Mucosa of descending colon (tissue), 3 donors: ENCODE measurements at regions not wholly inside any gene's neighbourhood (a gene's known extent, or its start where the extent isn't known, plus 50 kb on each side); places are given as distances from the start of the nearest gene placed in this dataset.
"Not testable (repeated sequence)": the region's sequence is repeated elsewhere in the genome, so short reads cannot be mapped to it uniquely, and the experiment has no call there.

ENCODE experiments used
- ATAC-seq: fragments of 200-7000 bp; cut with Tn5 transposase; one replicate; pipeline ENCODE4 v1.9.1; 2020; ENCODE audit warnings: mild to moderate bottlenecking, moderate library complexity
- DNase-seq, 3 donors: peaks; one replicate each; pipeline ENCODE4 v3.0.0-alpha.2; 2020
- H3K36me3 ChIP-seq: fragments of 200-600 bp; one replicate; pipeline ENCODE4 v1.8.0; 2021; ENCODE audit warnings: low read depth, mild to moderate bottlenecking
- H3K4me1 ChIP-seq: fragments of 200-600 bp; one replicate; pipeline ENCODE4 v1.8.0; 2021; ENCODE audit warnings: low read depth, mild to moderate bottlenecking
- H3K4me3 ChIP-seq: fragments of 200-600 bp; one replicate; pipeline ENCODE4 v1.8.0; 2021; ENCODE audit warnings: mild to moderate bottlenecking
- H3K9me3 ChIP-seq: fragments of 200-600 bp; one replicate; pipeline ENCODE4 v1.8.0; 2021; ENCODE audit warnings: mild to moderate bottlenecking
- intact Hi-C, 2 donors: fragments of 100-400 bp; cut with DNase I in 1 of 2; cut with micrococcal nuclease in 1 of 2; formaldehyde crosslinking; loops; one replicate each; pipeline versions ENCODE4 v1.11.0 to v1.11.1; 2022; cut with DNase I, micrococcal nuclease
- TF ChIP-seq, protein P1 (sequence below): fragments of 200-600 bp; IDR thresholded peaks from one replicate; pipeline ENCODE4 v1.8.0; 2022; ENCODE audit warnings: antibody characterized with exemption, mild to moderate bottlenecking
- donor health status: DM: no; HTN: no; CAD: no; lungs with moderate emphysema.
- donor health status: DM: no; HTN: no; CAD: no.
- donor health status: DM: no; HTN: yes; CAD: no.

DNA sequence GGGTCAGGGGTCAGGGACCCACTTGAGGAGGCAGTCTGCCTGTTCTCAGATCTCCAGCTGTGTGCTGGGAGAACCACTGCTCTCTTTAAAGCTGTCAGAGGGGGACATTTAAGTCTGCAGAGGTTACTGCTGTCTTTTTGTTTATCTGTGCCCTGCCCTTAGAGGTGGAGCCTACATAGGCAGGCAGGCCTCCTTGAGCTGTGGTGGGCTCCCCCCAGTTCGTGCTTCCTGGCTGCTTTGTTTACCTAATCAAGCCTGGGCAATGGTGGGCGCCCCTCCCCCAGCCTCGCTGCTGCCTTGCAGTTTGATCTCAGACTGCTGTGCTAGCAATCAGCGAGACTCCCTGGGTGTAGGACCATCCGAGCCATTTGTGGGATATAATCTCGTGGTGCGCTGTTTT lies 830.5 kb upstream of the ANO3 start:
- H3K9me3 ChIP-seq, intact Hi-C loops, H3K36me3 ChIP-seq, DNase-seq, H3K4me3 ChIP-seq, ATAC-seq, H3K4me1 ChIP-seq: not testable (repeated sequence)

DNA sequence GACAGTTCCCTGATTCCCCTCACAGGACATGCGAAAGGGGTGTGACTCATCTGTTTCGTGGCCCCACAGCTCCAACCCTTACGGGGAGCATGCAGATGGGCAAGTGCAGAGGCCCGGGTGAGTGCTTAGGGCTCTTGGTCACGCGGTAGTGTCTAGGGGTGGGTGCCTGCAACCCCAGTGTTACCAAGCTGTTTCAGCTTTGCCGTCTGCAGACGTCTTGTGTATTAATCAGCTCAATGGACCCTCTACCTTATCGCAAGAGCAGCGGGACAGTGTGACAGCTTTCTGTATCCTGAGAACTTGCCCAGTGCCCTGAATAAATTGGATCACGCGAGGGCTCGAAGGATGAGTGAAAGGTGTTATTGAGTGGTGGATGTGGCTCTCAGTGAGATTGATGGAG lies 816.4 kb upstream of the ANO3 start:
- H3K4me1 ChIP-seq, result no peaks in the 10 kb centered on the region
- intact Hi-C loops, result no loop called here
- no peaks in the 10 kb centered on the region for H3K36me3 ChIP-seq
- DNase-seq (no peak), ATAC-seq (no peak)
- TF ChIP-seq, protein P1, sequence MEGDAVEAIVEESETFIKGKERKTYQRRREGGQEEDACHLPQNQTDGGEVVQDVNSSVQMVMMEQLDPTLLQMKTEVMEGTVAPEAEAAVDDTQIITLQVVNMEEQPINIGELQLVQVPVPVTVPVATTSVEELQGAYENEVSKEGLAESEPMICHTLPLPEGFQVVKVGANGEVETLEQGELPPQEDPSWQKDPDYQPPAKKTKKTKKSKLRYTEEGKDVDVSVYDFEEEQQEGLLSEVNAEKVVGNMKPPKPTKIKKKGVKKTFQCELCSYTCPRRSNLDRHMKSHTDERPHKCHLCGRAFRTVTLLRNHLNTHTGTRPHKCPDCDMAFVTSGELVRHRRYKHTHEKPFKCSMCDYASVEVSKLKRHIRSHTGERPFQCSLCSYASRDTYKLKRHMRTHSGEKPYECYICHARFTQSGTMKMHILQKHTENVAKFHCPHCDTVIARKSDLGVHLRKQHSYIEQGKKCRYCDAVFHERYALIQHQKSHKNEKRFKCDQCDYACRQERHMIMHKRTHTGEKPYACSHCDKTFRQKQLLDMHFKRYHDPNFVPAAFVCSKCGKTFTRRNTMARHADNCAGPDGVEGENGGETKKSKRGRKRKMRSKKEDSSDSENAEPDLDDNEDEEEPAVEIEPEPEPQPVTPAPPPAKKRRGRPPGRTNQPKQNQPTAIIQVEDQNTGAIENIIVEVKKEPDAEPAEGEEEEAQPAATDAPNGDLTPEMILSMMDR, result no peak
- no peak overlapping the region for H3K4me3 ChIP-seq
- no peaks in the 10 kb centered on the region for H3K9me3 ChIP-seq

DNA sequence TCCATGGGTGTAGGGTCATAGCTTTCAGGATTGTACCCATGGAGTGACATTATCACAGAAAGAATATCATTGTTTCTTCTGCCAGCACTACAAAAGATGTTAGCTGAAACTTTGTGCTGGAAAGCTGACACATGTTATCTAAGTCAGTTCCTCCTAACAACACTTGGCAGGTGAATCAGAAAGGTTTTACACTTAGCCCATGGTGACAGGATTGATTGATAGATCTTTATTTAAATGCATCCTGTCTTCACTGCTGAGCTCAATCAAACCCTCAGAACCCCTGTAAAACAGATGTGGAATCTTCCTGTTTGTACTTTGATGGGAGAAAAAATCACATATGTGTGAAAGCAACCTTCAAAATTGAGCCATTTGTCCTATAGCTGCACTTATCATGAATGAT lies 811.5 kb upstream of the ANO3 start:
- intact Hi-C loops, result no loop called here
- Histone ChIP-seq H3K4me3 (no peak overlapping the region), H3K36me3 (no peaks in the 10 kb centered on the region), H3K9me3 (no peaks in the 10 kb centered on the region), H3K4me1 (no peaks in the 10 kb centered on the region)
- DNase-seq, result no peak
- no peak for ATAC-seq
- TF ChIP-seq, protein P1, result no peak

DNA sequence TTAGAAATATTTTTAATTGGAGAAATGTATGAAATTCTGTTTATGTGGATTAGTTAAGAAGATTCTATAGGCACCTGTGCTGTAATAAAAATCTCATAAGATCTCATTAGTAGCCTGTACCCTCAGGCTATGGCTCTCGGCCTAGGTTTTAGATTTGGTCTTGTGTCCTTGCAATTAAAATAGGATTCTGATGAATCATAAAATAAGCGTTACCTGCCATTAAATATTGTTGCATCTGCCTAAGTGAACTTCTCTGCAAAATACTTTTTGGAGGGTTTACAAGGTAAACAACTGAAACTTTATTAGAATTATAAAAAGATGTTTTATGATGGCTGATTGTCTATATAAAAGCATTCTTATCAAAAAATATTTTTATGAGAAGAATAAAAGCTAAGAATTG lies 804.1 kb upstream of the ANO3 start:
- intact Hi-C loops, result no loop called here
- Histone ChIP-seq H3K4me3 (no peak overlapping the region), H3K9me3 (no peaks in the 10 kb centered on the region), H3K36me3 (no peaks in the 10 kb centered on the region), H3K4me1 (no peaks in the 10 kb centered on the region)
- TF ChIP-seq, protein P1, result no peak
- ATAC-seq, result no peak
- no peak for DNase-seq

DNA sequence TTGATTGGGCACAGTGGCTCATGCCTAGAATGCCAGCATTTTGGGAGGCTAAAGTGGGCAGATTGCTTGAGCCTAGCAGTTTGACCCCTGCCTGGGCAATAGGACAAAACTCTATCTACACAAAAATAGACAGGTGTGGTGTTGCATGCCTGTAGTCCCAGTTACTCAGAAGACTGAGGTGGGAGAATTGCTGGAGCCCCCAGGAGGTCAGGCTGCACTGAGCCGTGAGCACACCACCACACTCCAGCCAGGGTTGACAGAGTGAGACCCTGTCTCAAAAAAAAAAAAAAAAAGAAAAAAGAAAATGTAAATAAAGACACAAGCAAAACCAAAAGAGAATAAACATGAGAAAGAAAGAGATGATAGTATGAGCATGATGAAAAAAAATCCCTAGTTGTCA lies 802.4 kb upstream of the ANO3 start:
- DNase-seq (no peak), ATAC-seq (no peak)
- intact Hi-C loops, result no loop called here

DNA sequence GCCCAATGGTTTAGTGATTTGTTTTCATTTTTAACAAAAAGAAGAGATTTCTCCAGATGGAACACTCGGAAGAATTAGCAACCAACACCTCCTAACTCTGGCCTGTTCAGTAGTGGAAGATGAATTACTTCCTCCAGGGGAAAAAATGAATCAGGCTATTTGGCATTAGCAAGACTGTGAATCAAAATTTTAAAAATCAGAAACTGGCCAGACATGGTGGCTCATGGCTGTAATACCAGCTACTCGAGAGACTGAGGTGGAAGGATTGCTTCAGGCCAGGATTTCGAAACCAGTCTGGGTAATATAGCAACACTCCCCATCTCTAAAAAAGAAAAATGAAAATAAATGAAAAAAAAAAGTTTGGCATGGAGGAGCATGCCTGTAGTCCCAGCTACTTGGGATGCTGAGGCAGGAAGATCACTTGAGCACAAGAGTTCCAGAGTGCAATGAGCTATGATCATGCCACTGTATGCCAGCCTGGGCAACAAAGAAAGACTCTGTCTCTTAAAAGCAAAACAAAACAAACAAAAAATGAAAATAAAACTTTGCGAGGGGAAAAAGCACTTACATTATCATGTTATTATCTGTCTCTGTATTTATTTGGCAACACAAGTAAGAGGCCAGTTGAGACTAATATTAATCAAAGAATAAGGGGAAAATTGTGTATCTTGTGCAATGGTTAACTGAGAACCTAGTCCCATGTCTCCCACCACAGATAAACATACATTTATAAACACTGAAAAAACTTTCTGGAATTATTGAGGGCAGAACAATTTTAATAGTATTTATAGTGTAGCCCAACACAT lies 796.3 kb upstream of the ANO3 start:
- TF ChIP-seq, protein P1, result no peak
- no peak overlapping the region for H3K4me3 ChIP-seq
- H3K4me1 ChIP-seq, result no peaks in the 10 kb centered on the region
- no peaks in the 10 kb centered on the region for H3K9me3 ChIP-seq
- no peak for ATAC-seq
- peak in 1 of 3 donors; percentile 2 for DNase-seq
- intact Hi-C loops, result no loop called here
- H3K36me3 ChIP-seq, result no peaks in the 10 kb centered on the region

More for the DNA sequence above, 802.4 kb upstream of the ANO3 start:
- TF ChIP-seq, protein P1, result no peak
- Histone ChIP-seq H3K36me3 (no peaks in the 10 kb centered on the region), H3K4me1 (no peaks in the 10 kb centered on the region), H3K9me3 (no peaks in the 10 kb centered on the region), H3K4me3 (no peak overlapping the region)
